Esophagus squamous epithelium (tissue), 4 donors: ENCODE measurements at regions not wholly inside any gene's neighbourhood (a gene's known extent, or its start where the extent isn't known, plus 50 kb on each side); places are given as distances from the start of the nearest gene placed in this dataset.

Source experiments
- POLR2A ChIP-seq, 4 donors: fragments of 450-650 bp; IDR thresholded peaks; one replicate each; pipeline ENCODE4 v1.6.1; 2017; ENCODE audit warnings: antibody characterized with exemption in 4 of 4, mild to moderate bottlenecking in 4 of 4, moderate library complexity in 3 of 4
- TF ChIP-seq, protein P1 (sequence below), 6 experiments: fragments of 450-650 bp in 4 of 6; fragments of 200-600 bp in 2 of 6; sonication (generic) in 2 of 6; IDR thresholded peaks; one replicate each; pipeline ENCODE4 v1.5.1; 2016 to 2019; ENCODE audit warnings: antibody characterized with exemption in 6 of 6, mild to moderate bottlenecking in 4 of 6, moderate library complexity in 4 of 6

GRCh38 chr5:33205079-33205478 lies 235.7 kb upstream of the TARS1 start:
- TF ChIP-seq, protein P1, sequence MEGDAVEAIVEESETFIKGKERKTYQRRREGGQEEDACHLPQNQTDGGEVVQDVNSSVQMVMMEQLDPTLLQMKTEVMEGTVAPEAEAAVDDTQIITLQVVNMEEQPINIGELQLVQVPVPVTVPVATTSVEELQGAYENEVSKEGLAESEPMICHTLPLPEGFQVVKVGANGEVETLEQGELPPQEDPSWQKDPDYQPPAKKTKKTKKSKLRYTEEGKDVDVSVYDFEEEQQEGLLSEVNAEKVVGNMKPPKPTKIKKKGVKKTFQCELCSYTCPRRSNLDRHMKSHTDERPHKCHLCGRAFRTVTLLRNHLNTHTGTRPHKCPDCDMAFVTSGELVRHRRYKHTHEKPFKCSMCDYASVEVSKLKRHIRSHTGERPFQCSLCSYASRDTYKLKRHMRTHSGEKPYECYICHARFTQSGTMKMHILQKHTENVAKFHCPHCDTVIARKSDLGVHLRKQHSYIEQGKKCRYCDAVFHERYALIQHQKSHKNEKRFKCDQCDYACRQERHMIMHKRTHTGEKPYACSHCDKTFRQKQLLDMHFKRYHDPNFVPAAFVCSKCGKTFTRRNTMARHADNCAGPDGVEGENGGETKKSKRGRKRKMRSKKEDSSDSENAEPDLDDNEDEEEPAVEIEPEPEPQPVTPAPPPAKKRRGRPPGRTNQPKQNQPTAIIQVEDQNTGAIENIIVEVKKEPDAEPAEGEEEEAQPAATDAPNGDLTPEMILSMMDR (IDR thresholded peaks at IDR 0.05): no peak
- no peak for TF ChIP-seq POLR2A (IDR thresholded peaks at IDR 0.05)
